H9 (cell line): ENCODE measurements at regions not wholly inside any gene's neighbourhood (a gene's known extent, or its start where the extent isn't known, plus 50 kb on each side); places are given as distances from the start of the nearest gene placed in this dataset.

Experiments
- DNase-seq: peaks from one replicate; pipeline ENCODE4 v3.0.0-alpha.2; 2017
- H2AFZ ChIP-seq: one replicate; pipeline ENCODE4 v1.6.1; 2013; ENCODE audit warnings: mild to moderate bottlenecking, low read length, control low read depth, moderate library complexity
- H2AK5ac ChIP-seq: 2 replicates; pipeline ENCODE4 v1.6.1; 2013; ENCODE audit warnings: low read length, control low read depth, mixed read lengths; ENCODE audit not compliant: insufficient read length
- H2BK120ac ChIP-seq: one replicate; pipeline ENCODE4 v1.6.1; 2013; ENCODE audit warnings: low read depth, mild to moderate bottlenecking, low read length, control low read depth, inconsistent platforms; ENCODE audit not compliant: poor library complexity, severe bottlenecking
- H2BK12ac ChIP-seq: 2 replicates; pipeline ENCODE4 v1.6.1; 2013; ENCODE audit warnings: low read length, control low read depth, mixed read lengths, low read depth; ENCODE audit not compliant: insufficient read length
- H2BK15ac ChIP-seq: 2 replicates; pipeline ENCODE4 v1.6.1; 2013; ENCODE audit warnings: low read depth, low read length, control low read depth
- H2BK20ac ChIP-seq: one replicate; pipeline ENCODE4 v1.6.1; 2013; ENCODE audit warnings: low read depth, mild to moderate bottlenecking, low read length, control low read depth, inconsistent platforms; ENCODE audit not compliant: poor library complexity, severe bottlenecking
- H2BK5ac ChIP-seq: 2 replicates; pipeline ENCODE4 v1.6.1; 2013; ENCODE audit warnings: low read length, control low read depth, mixed read lengths; ENCODE audit not compliant: insufficient read length
- H3K14ac ChIP-seq: 2 replicates; pipeline ENCODE4 v1.6.1; 2013; ENCODE audit warnings: low read length, control low read depth; ENCODE audit not compliant: insufficient read depth
- H3K18ac ChIP-seq: 2 replicates; pipeline ENCODE4 v1.6.1; 2013; ENCODE audit warnings: low read depth, mild to moderate bottlenecking, mixed read lengths, low read length, control low read depth; ENCODE audit not compliant: insufficient read length
- H3K23ac ChIP-seq: 2 replicates; pipeline ENCODE4 v1.6.1; 2013; ENCODE audit warnings: low read length, control low read depth, mixed read lengths, low read depth; ENCODE audit not compliant: insufficient read length
- H3K23me2 ChIP-seq: 2 replicates; pipeline ENCODE4 v1.6.1; 2013; ENCODE audit warnings: low read depth, mild to moderate bottlenecking, mixed read lengths, low read length, control low read depth; ENCODE audit not compliant: insufficient read length, poor library complexity, severe bottlenecking
- H3K27ac ChIP-seq: 2 replicates; pipeline ENCODE4 v1.5.1; 2013; ENCODE audit warnings: low read length, control low read depth, mixed read lengths, low read depth; ENCODE audit not compliant: insufficient read length
- H3K27me3 ChIP-seq: 2 replicates; pipeline ENCODE4 v1.6.1; 2013; ENCODE audit warnings: low read length, control low read depth, inconsistent platforms; ENCODE audit not compliant: insufficient read depth
- H3K4ac ChIP-seq: 2 replicates; pipeline ENCODE4 v1.6.1; 2013; ENCODE audit warnings: low read depth, mild to moderate bottlenecking, control low read depth, inconsistent platforms, low read length, moderate library complexity
- H3K4me1 ChIP-seq: 2 replicates; pipeline ENCODE4 v1.6.1; 2013; ENCODE audit warnings: low read length, control low read depth, inconsistent platforms; ENCODE audit not compliant: insufficient read depth
- H3K4me2 ChIP-seq: 2 replicates; pipeline ENCODE4 v1.6.1; 2013; ENCODE audit warnings: low read length, control low read depth, mixed read lengths; ENCODE audit not compliant: insufficient read length, insufficient read depth
- H3K56ac ChIP-seq: 2 replicates; pipeline ENCODE4 v1.6.1; 2013; ENCODE audit warnings: low read depth, mild to moderate bottlenecking, mixed read lengths, low read length, control low read depth; ENCODE audit not compliant: insufficient read length
- H3K79me1 ChIP-seq: 2 replicates; pipeline ENCODE4 v1.6.1; 2013; ENCODE audit warnings: low read depth, mild to moderate bottlenecking, moderate library complexity, low read length, control low read depth, inconsistent platforms; ENCODE audit not compliant: insufficient read depth, poor library complexity, severe bottlenecking
- H3K79me2 ChIP-seq: 2 replicates; pipeline ENCODE4 v1.6.1; 2013; ENCODE audit warnings: low read length, control low read depth, inconsistent platforms; ENCODE audit not compliant: insufficient read depth
- H3K9ac ChIP-seq: 2 replicates; pipeline ENCODE4 v1.6.1; 2013; ENCODE audit warnings: low read length, control low read depth, mixed read lengths; ENCODE audit not compliant: insufficient read length; ENCODE audit errors: extremely low read depth
- H3K9me3 ChIP-seq: one replicate; pipeline ENCODE4 v1.6.1; 2013; ENCODE audit warnings: low read depth, low read length, inconsistent platforms; ENCODE audit not compliant: control insufficient read depth
- H3T11ph ChIP-seq: one replicate; pipeline ENCODE4 v1.6.1; 2013; ENCODE audit warnings: mild to moderate bottlenecking, low read length, control low read depth, inconsistent platforms
- H4K20me1 ChIP-seq: one replicate; pipeline ENCODE4 v1.6.1; 2013; ENCODE audit not compliant: control insufficient read depth, insufficient read length, insufficient read depth
- H4K5ac ChIP-seq: 2 replicates; pipeline ENCODE4 v1.6.1; 2013; ENCODE audit warnings: low read depth, mild to moderate bottlenecking, mixed read lengths, low read length, control low read depth; ENCODE audit not compliant: insufficient read length
- H4K8ac ChIP-seq: replicated peaks from 2 replicates; pipeline ENCODE4 v1.6.1; 2013; ENCODE audit warnings: low read length, control low read depth, mixed read lengths, low read depth; ENCODE audit not compliant: insufficient read length
- H4K91ac ChIP-seq: 2 replicates; pipeline ENCODE4 v1.6.1; 2013; ENCODE audit warnings: low read depth, mild to moderate bottlenecking, moderate library complexity, mixed read lengths, low read length, control low read depth; ENCODE audit not compliant: insufficient read length
- H3K27ac Mint-ChIP-seq, 3 experiments: 2 replicates in 2 of 3; 3 replicates in 1 of 3; pipeline ENCODE4 v1.8.0; 2020 to 2021; ENCODE audit warnings: mixed read lengths in 3 of 3, mild to moderate bottlenecking in 1 of 3, moderate library complexity in 1 of 3
- H3K27me3 Mint-ChIP-seq: 2 replicates; pipeline ENCODE4 v1.8.0; 2021; ENCODE audit warnings: low read depth, mild to moderate bottlenecking, moderate library complexity, mixed read lengths
- H3K36me3 Mint-ChIP-seq, 3 experiments: 2 replicates in 2 of 3; 3 replicates in 1 of 3; pipeline ENCODE4 v1.8.0; 2020 to 2021; ENCODE audit warnings: low read depth in 3 of 3, mixed read lengths in 3 of 3; ENCODE audit not compliant: insufficient read depth in 1 of 3
- H3K4me1 Mint-ChIP-seq, 2 experiments: 2 replicates each; pipeline ENCODE4 v1.8.0; 2020; ENCODE audit warnings: mixed read lengths in 2 of 2
- H3K4me3 Mint-ChIP-seq, 2 experiments: 2 replicates in 1 of 2; 3 replicates in 1 of 2; pipeline ENCODE4 v1.8.0; 2020 to 2021; ENCODE audit warnings: mild to moderate bottlenecking in 2 of 2, mixed read lengths in 2 of 2, moderate library complexity in 1 of 2
- H3K9me3 Mint-ChIP-seq, 2 experiments: 2 replicates in 1 of 2; 3 replicates in 1 of 2; pipeline ENCODE4 v1.8.0; 2020; ENCODE audit warnings: mild to moderate bottlenecking in 2 of 2, mixed read lengths in 2 of 2, moderate library complexity in 1 of 2
- WGBS: extraction: QIAGEN DNeasy Blood & Tissue Kit; methylation state at CpG from one replicate; pipeline ENCODE4 v1.1.7; 2013; ENCODE audit warnings: missing lambda C conversion rate, low lambda C conversion rate, mixed read lengths; ENCODE audit not compliant: insufficient read length; ENCODE audit errors: extremely low coverage; 5-methylcytosine and 5-hydroxymethylcytosine counted together
- TF ChIP-seq, protein P1 (sequence below): fragments of 200-600 bp; sonication (generic); conservative IDR thresholded peaks from 3 replicates; pipeline ENCODE4 v1.8.0; 2021; ENCODE audit warnings: antibody characterized with exemption, mild to moderate bottlenecking

DNA sequence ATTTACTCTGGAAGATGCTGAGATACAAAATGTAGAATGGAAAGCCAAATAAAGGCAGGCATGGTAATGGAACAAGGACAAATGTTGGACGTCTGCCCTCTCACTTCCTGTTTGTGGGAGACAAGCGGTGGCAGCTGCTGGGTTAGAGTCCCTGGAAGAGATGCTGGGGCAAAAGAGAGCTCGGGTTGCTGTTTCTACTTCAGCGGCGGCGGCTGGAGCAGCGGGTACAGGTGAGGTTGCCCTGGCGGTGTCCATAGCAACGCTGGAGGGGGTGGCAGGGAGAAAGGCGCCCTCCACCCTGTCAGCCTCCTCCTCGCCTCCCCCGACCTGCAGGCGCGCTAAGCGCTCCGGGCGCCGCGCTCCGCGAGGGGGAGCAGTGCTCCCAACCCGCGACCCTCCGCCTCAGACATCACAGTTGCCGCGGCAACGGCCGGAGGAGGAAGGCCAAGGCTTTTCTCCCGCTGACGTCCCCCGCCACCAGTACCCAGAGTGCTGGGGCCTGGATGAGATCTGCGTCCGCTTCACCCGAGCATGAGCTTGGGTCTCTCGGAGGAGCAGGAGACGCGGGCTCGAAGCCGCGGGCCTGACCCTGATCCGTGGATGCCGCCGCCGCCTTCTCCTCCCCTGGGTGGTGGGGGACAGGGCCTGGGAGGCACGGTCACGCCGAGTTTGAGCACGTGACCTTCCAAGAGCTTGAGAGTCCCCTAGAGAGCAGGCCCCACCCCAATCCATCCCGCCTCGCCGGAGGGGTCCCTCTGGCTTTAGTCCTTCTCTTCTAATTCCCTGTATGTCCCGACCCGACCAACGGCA lies 65.6 kb downstream of the NOL4 start:
- H3K4me1 ChIP-seq = no peaks in the 10 kb centered on the region
- no peak overlapping the region for H3T11ph ChIP-seq
- no peak overlapping the region for H3K14ac ChIP-seq
- H3K23me2 ChIP-seq = no peaks in the 10 kb centered on the region
- no peak overlapping the region for H3K18ac ChIP-seq
- H3K9ac ChIP-seq = no peak overlapping the region
- no peak overlapping the region for H3K23ac ChIP-seq
- no peaks in the 10 kb centered on the region for H3K79me1 ChIP-seq
- TF ChIP-seq, protein P1, sequence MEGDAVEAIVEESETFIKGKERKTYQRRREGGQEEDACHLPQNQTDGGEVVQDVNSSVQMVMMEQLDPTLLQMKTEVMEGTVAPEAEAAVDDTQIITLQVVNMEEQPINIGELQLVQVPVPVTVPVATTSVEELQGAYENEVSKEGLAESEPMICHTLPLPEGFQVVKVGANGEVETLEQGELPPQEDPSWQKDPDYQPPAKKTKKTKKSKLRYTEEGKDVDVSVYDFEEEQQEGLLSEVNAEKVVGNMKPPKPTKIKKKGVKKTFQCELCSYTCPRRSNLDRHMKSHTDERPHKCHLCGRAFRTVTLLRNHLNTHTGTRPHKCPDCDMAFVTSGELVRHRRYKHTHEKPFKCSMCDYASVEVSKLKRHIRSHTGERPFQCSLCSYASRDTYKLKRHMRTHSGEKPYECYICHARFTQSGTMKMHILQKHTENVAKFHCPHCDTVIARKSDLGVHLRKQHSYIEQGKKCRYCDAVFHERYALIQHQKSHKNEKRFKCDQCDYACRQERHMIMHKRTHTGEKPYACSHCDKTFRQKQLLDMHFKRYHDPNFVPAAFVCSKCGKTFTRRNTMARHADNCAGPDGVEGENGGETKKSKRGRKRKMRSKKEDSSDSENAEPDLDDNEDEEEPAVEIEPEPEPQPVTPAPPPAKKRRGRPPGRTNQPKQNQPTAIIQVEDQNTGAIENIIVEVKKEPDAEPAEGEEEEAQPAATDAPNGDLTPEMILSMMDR = peak; percentile 67
- no CpG with 5 or more reads among the region's 54 CpGs for WGBS
- Mint-ChIP-seq H3K27me3 (peaks cover 44% of the 10 kb centered on the region), H3K27ac (no peak overlapping the region), H3K4me3 (peak overlapping the region; percentile 67 to 82), H3K4me1 (peaks cover 8 to 13% of the 10 kb centered on the region in 2 experiments), H3K9me3 (no peaks in the 10 kb centered on the region), H3K36me3 (no peaks in the 10 kb centered on the region)
- H3K4me2 ChIP-seq = peak overlapping the region; percentile 52
- H2BK15ac ChIP-seq = no peak overlapping the region
- H4K91ac ChIP-seq = no peak overlapping the region
- no peak overlapping the region for H2BK120ac ChIP-seq
- H2AFZ ChIP-seq = no peak overlapping the region
- H4K8ac ChIP-seq = no peak overlapping the region
- no peak overlapping the region for H4K5ac ChIP-seq
- no peak overlapping the region for H2BK5ac ChIP-seq
- no peaks in the 10 kb centered on the region for H3K9me3 ChIP-seq
- DNase-seq = peak; percentile 95
- no peak overlapping the region for H2BK12ac ChIP-seq
- H3K27ac ChIP-seq = no peak overlapping the region
- H4K20me1 ChIP-seq = no peaks in the 10 kb centered on the region
- no peak overlapping the region for H3K4ac ChIP-seq
- no peaks in the 10 kb centered on the region for H3K79me2 ChIP-seq
- H2BK20ac ChIP-seq = no peak overlapping the region
- 0 out of 2 replicates have a peak, but pooled peaks cover 4% of the 10 kb centered on the region for H3K27me3 ChIP-seq
- no peak overlapping the region for H2AK5ac ChIP-seq
- no peak overlapping the region for H3K56ac ChIP-seq
